SK-N-SH (cell line): ENCODE measurements at regions not wholly inside any gene's neighbourhood (a gene's known extent, or its start where the extent isn't known, plus 50 kb on each side); places are given as distances from the start of the nearest gene placed in this dataset.
"Not testable (repeated sequence)": the region's sequence is repeated elsewhere in the genome, so short reads cannot be mapped to it uniquely, and the experiment has no call there.

ENCODE experiments used
- CTCF ChIA-PET: fragments of 300-600, 350-600 bp; formaldehyde crosslinking; extraction: SDS; loops from one replicate; lab custom pipeline; 2021; lab: Yijun Ruan, JAX
- POLR2A ChIA-PET: fragments of 350-600 bp; sonication (Branson Sonifier 250); formaldehyde crosslinking; extraction: SDS; loops from one replicate; lab custom pipeline; 2020; ENCODE audit warnings: antibody characterized with exemption, inconsistent platforms; lab: Yijun Ruan, JAX
- DNase-seq: peaks from one replicate; pipeline ENCODE4 v3.0.0; 2012
- H2AFZ ChIP-seq: fragments of 200-600 bp; sonication (generic); 2 replicates; pipeline ENCODE4 v1.8.1; 2016; ENCODE audit warnings: antibody characterized with exemption, mild to moderate bottlenecking, low read depth
- H3F3A ChIP-seq: fragments of 200-600 bp; sonication (generic); replicated peaks from 2 replicates; pipeline ENCODE3; 2016; ENCODE audit warnings: antibody characterized with exemption, mild to moderate bottlenecking; ENCODE audit not compliant: insufficient read depth
- H3K27ac ChIP-seq, 2 experiments: fragments of 200-500 bp in 1 of 2; fragments of 200-600 bp in 1 of 2; sonication (Bioruptor generic) in 1 of 2; sonication (generic), shearing (Covaris generic) in 1 of 2; 2 replicates each; pipeline versions ENCODE4 v1.5.1 to v1.6.1; 2014 to 2016; ENCODE audit warnings: low read depth in 2 of 2, inconsistent platforms in 1 of 2, low read length in 1 of 2, mild to moderate bottlenecking in 1 of 2, mixed read lengths in 1 of 2
- H3K27me3 ChIP-seq: fragments of 200-600 bp; sonication (generic), shearing (Covaris generic); 2 replicates; pipeline ENCODE4 v1.6.1; 2016; ENCODE audit warnings: mixed run types; ENCODE audit not compliant: insufficient read depth
- H3K36me3 ChIP-seq, 2 experiments: fragments of 200-500 bp in 1 of 2; fragments of 200-600 bp in 1 of 2; sonication (Bioruptor generic) in 1 of 2; sonication (generic) in 1 of 2; replicated peaks in 1 of 2; 2 replicates each; pipeline versions ENCODE3 to v1.5.1; 2014 to 2016; ENCODE audit warnings: low read length in 1 of 2, mild to moderate bottlenecking in 1 of 2; ENCODE audit not compliant: insufficient read depth in 2 of 2, control insufficient read depth in 1 of 2
- H3K4me1 ChIP-seq, 2 experiments: fragments of 200-500 bp in 1 of 2; fragments of 200-600 bp in 1 of 2; sonication (Bioruptor generic) in 1 of 2; sonication (generic), shearing (Covaris generic) in 1 of 2; 2 replicates each; pipeline versions ENCODE4 v1.5.1 to v1.6.1; 2014 to 2016; ENCODE audit warnings: low read depth in 1 of 2, low read length in 1 of 2, mixed run types in 1 of 2; ENCODE audit not compliant: insufficient read depth in 2 of 2, control insufficient read depth in 1 of 2
- H3K4me2 ChIP-seq: fragments of 200-600 bp; sonication (generic), shearing (Covaris generic); 2 replicates; pipeline ENCODE4 v1.6.1; 2017; ENCODE audit warnings: mixed run types
- H3K4me3 ChIP-seq, 2 experiments: fragments of 200-500 bp in 1 of 2; fragments of 200-600 bp in 1 of 2; sonication (Bioruptor generic) in 1 of 2; sonication (generic), shearing (Covaris generic) in 1 of 2; 2 replicates each; pipeline versions ENCODE4 v1.5.1 to v1.8.1; 2014 to 2016; ENCODE audit warnings: low read depth in 2 of 2, inconsistent platforms in 1 of 2, low read length in 1 of 2, mild to moderate bottlenecking in 1 of 2, mixed read lengths in 1 of 2, moderate library complexity in 1 of 2
- H3K79me2 ChIP-seq: fragments of 200-600 bp; sonication (generic); 2 replicates; pipeline ENCODE4 v1.8.1; 2017; ENCODE audit warnings: mild to moderate bottlenecking; ENCODE audit not compliant: insufficient read depth
- H3K9ac ChIP-seq: fragments of 200-600 bp; sonication (generic); 2 replicates; pipeline ENCODE4 v1.6.1; 2017; ENCODE audit warnings: mixed run types
- H3K9me2 ChIP-seq: fragments of 200-600 bp; sonication (generic); 2 replicates; pipeline ENCODE4 v1.6.1; 2017; ENCODE audit warnings: mixed run types
- H3K9me3 ChIP-seq: fragments of 200-600 bp; sonication (generic); 2 replicates; pipeline ENCODE4 v1.6.1; 2017; ENCODE audit warnings: mixed run types, mild to moderate bottlenecking, moderate library complexity
- H4K20me1 ChIP-seq: fragments of 200-600 bp; sonication (generic); 2 replicates; pipeline ENCODE4 v1.6.1; 2017; ENCODE audit warnings: mild to moderate bottlenecking, mixed run types; ENCODE audit not compliant: insufficient read depth
- CTCF ChIP-seq: fragments of 200-600 bp; sonication (generic); IDR thresholded peaks from 2 replicates; pipeline ENCODE4 v1.6.1; 2017; ENCODE audit warnings: antibody characterized with exemption, mild to moderate bottlenecking, moderate library complexity
- EZH2phosphoT487 ChIP-seq: fragments of 200-600 bp; sonication (generic); IDR thresholded peaks from 2 replicates; pipeline ENCODE4 v1.6.1; 2017; ENCODE audit warnings: low read depth, mixed run types, mild to moderate bottlenecking, antibody characterized with exemption, moderate library complexity, borderline replicate concordance
- FOXJ3 ChIP-seq: sonication (generic); formaldehyde crosslinking; IDR thresholded peaks from 2 replicates; pipeline ENCODE4 v1.5.1; 2020; ENCODE audit warnings: mild to moderate bottlenecking, missing genetic modification reagents
- FOXM1 ChIP-seq: IDR thresholded peaks from 2 replicates; pipeline ENCODE4 v1.4.0; 2012; ENCODE audit warnings: low read depth, mild to moderate bottlenecking
- GABPA ChIP-seq: IDR thresholded peaks from 2 replicates; pipeline ENCODE4 v1.4.0; 2012; ENCODE audit warnings: low read depth, mild to moderate bottlenecking
- GATA2 ChIP-seq: sonication (generic); formaldehyde crosslinking; IDR thresholded peaks from 2 replicates; pipeline ENCODE4 v1.5.0; 2020; ENCODE audit warnings: mild to moderate bottlenecking, missing genetic modification reagents
- IRF3 ChIP-seq: fragments of 150-350 bp; IDR thresholded peaks from 2 replicates; pipeline ENCODE4 v1.6.1; 2016; ENCODE audit warnings: mild to moderate bottlenecking, low read depth, low read length
- MEF2A ChIP-seq: IDR thresholded peaks from 2 replicates; pipeline ENCODE4 v1.4.0; 2012; ENCODE audit warnings: low read depth, borderline replicate concordance
- NFIC ChIP-seq: IDR thresholded peaks from 2 replicates; pipeline ENCODE4 v1.4.0; 2012; ENCODE audit warnings: borderline replicate concordance
- RCOR1 ChIP-seq: fragments of 150-350 bp; IDR thresholded peaks from 2 replicates; pipeline ENCODE4 v1.6.1; 2017; ENCODE audit warnings: antibody characterized with exemption, low read length
- SIN3A ChIP-seq: IDR thresholded peaks from 2 replicates; pipeline ENCODE4 v1.6.1; 2012; ENCODE audit warnings: low read depth, mild to moderate bottlenecking, low read length, moderate library complexity, borderline replicate concordance
- YY1 ChIP-seq: IDR thresholded peaks from 2 replicates; pipeline ENCODE4 v1.4.0; 2012; ENCODE audit warnings: low read depth, mild to moderate bottlenecking
- WGBS: methylation state at CpG from one replicate; pipeline ENCODE4 v1.1.6; 2017; ENCODE audit warnings: low lambda C conversion rate; 5-methylcytosine and 5-hydroxymethylcytosine counted together
- TF ChIP-seq, protein P1 (sequence below): fragments of 150-350 bp; IDR thresholded peaks from 2 replicates; pipeline ENCODE4 v1.6.1; 2017; ENCODE audit warnings: antibody characterized with exemption, low read length, low read depth, borderline replicate concordance

DNA sequence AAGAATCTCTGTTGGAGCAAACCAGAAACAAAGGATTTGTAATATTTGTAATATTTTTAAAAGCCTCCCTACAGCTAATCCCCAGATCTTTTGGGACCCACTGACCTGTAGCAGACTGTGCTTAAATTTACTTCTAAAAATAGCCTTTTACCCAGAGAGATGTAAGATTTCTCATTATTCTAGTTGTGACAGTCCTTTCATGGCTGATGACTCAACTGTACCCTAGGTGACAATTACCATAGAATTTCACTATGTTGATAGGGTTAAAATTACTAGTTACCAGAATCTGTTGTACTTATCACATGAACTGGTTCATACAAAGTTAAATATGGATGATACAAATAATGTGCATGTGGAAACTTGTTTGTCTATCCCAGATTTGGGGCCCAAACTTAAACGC, 543.9 kb upstream of the SEMA6A start:
- Histone ChIP-seq H3K9me3 (no peaks in the 10 kb centered on the region; the same call in 1 of the 2 replicates), H3K4me3 (no peak overlapping the region), H3K4me1 (no peaks in the 10 kb centered on the region), H3K4me2 (no peak overlapping the region), H3F3A (no peaks in the 10 kb centered on the region), H3K9ac (no peak overlapping the region), H3K79me2 (no peaks in the 10 kb centered on the region), H2AFZ (no peak overlapping the region), H3K9me2 (no peaks in the 10 kb centered on the region), H4K20me1 (no peaks in the 10 kb centered on the region), H3K36me3 (no peaks in the 10 kb centered on the region), H3K27me3 (no peaks in the 10 kb centered on the region), H3K27ac (no peak overlapping the region)
- CTCF ChIA-PET: interaction anchor here (1.0 kb wide), 1 partner anchor 69 kb away, joined by 3 read pairs; no protein-coding TSS in a partner anchor
- no peak for TF ChIP-seq FOXJ3 (CRISPR knock-in tag)
- no peak for TF ChIP-seq NFIC
- TF ChIP-seq MEF2A: no peak
- TF ChIP-seq, protein P1, sequence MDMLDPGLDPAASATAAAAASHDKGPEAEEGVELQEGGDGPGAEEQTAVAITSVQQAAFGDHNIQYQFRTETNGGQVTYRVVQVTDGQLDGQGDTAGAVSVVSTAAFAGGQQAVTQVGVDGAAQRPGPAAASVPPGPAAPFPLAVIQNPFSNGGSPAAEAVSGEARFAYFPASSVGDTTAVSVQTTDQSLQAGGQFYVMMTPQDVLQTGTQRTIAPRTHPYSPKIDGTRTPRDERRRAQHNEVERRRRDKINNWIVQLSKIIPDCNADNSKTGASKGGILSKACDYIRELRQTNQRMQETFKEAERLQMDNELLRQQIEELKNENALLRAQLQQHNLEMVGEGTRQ: no peak
- TF ChIP-seq FOXM1: no peak
- no peak for TF ChIP-seq EZH2phosphoT487
- TF ChIP-seq RCOR1: no peak
- TF ChIP-seq GABPA: no peak
- TF ChIP-seq GATA2 (CRISPR knock-in tag): no peak
- TF ChIP-seq SIN3A: no peak
- no peak for TF ChIP-seq YY1
- no peak for TF ChIP-seq CTCF
- TF ChIP-seq IRF3: no peak
- WGBS: 12% methylated on average over 1 of the region's 1 CpG
- DNase-seq: no peak
- POLR2A ChIA-PET: interaction anchor here (0.7 kb wide), 1 partner anchor 12 kb away, joined by 6 read pairs; no protein-coding TSS in a partner anchor

DNA sequence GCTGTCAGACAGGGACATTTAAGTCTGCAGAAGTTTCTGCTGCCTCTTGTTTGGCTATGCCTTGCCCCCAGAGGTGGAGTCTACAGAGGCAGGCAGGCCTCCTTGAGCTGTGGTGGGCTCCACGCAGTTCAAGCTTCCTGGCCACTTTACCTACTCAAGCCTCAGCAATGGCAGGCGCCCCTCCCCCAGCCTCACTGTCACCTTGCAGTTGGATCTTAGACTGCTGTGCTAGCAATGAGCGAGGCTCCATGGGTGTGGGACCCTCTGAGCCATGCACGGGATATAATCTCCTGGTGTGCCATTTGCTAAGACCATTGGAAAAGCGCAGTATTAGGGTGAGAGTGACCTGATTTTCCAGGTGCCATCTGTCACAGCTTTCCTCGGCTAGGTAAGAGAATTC, 542.7 kb upstream of the SEMA6A start:
- H3F3A ChIP-seq, POLR2A ChIA-PET, H3K9ac ChIP-seq, H3K36me3 ChIP-seq, H2AFZ ChIP-seq, H3K4me3 ChIP-seq, H3K4me2 ChIP-seq, DNase-seq, H3K79me2 ChIP-seq, H3K9me3 ChIP-seq, CTCF ChIA-PET, H3K9me2 ChIP-seq, H4K20me1 ChIP-seq, H3K27ac ChIP-seq, H3K4me1 ChIP-seq, H3K27me3 ChIP-seq: not testable (repeated sequence)
- 45% methylated on average over 2 of the region's 6 CpGs for WGBS
